DOHH2 (cell line): ENCODE measurements at regions not wholly inside any gene's neighbourhood (a gene's known extent, or its start where the extent isn't known, plus 50 kb on each side); places are given as distances from the start of the nearest gene placed in this dataset.

Experiments used
- EZH2phosphoT487 ChIP-seq: fragments of 200-600 bp; sonication (generic); IDR thresholded peaks from 2 replicates; pipeline ENCODE4 v1.6.1; 2017; ENCODE audit warnings: borderline replicate concordance, mild to moderate bottlenecking, antibody characterized with exemption, low read length, moderate library complexity, mixed read lengths
- TF ChIP-seq, protein P1 (sequence below): fragments of 200-600 bp; sonication (generic); IDR thresholded peaks from one replicate; pipeline ENCODE4 v1.5.1; 2014; ENCODE audit warnings: antibody characterized with exemption, mild to moderate bottlenecking, low read depth, low read length; ENCODE audit not compliant: poor library complexity, severe bottlenecking

DNA sequence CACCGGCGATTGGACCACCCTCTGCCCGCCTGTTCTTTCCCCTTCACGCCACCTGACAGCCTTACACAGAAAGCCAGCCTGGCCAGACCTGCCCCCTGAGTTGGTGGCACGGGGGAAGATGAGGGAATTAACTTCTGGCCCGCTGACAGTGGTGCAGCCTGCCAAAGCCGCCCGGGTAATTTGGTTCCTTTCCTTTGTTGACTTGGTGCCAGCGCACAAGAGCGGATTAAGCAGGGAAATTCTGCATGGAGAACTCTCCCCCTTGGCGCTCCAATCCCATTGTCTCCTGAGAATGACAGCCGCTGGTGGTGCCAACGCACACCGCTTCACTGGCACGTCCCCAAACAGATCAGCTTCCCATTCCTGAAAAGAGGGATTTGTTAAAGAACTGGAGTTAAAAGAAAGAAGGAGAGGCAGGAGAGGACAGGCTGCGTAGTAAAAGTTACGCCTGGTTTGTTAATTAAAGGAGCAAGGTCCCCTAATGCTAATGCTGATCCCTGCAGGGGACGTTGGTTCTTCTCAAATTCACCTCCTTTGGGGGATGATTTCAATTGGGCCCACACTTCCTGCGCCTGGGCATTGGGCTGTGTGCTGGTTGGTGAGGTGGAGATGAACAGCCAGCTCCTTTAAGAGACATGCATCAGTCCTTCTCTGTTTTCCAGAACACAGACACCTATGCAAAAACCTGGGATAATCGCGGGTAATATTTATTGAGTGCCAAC is 286.8 kb downstream of the MYCN start:
- TF ChIP-seq, protein P1, sequence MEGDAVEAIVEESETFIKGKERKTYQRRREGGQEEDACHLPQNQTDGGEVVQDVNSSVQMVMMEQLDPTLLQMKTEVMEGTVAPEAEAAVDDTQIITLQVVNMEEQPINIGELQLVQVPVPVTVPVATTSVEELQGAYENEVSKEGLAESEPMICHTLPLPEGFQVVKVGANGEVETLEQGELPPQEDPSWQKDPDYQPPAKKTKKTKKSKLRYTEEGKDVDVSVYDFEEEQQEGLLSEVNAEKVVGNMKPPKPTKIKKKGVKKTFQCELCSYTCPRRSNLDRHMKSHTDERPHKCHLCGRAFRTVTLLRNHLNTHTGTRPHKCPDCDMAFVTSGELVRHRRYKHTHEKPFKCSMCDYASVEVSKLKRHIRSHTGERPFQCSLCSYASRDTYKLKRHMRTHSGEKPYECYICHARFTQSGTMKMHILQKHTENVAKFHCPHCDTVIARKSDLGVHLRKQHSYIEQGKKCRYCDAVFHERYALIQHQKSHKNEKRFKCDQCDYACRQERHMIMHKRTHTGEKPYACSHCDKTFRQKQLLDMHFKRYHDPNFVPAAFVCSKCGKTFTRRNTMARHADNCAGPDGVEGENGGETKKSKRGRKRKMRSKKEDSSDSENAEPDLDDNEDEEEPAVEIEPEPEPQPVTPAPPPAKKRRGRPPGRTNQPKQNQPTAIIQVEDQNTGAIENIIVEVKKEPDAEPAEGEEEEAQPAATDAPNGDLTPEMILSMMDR: no peak
- no peak for TF ChIP-seq EZH2phosphoT487
